Hematopoietic multipotent progenitor cell treated with erythropoietin and hydrocortisone succinate and interleukin-3 and kit ligand, for 6 days (in vitro differentiated cells): ENCODE measurements at regions not wholly inside any gene's neighbourhood (a gene's known extent, or its start where the extent isn't known, plus 50 kb on each side); places are given as distances from the start of the nearest gene placed in this dataset.
"Not testable (repeated sequence)": the region's sequence is repeated elsewhere in the genome, so short reads cannot be mapped to it uniquely, and the experiment has no call there.

Experiments used
- DNase-seq: peaks from one replicate; pipeline ENCODE4 v3.0.0-alpha.2; 2015

DNA sequence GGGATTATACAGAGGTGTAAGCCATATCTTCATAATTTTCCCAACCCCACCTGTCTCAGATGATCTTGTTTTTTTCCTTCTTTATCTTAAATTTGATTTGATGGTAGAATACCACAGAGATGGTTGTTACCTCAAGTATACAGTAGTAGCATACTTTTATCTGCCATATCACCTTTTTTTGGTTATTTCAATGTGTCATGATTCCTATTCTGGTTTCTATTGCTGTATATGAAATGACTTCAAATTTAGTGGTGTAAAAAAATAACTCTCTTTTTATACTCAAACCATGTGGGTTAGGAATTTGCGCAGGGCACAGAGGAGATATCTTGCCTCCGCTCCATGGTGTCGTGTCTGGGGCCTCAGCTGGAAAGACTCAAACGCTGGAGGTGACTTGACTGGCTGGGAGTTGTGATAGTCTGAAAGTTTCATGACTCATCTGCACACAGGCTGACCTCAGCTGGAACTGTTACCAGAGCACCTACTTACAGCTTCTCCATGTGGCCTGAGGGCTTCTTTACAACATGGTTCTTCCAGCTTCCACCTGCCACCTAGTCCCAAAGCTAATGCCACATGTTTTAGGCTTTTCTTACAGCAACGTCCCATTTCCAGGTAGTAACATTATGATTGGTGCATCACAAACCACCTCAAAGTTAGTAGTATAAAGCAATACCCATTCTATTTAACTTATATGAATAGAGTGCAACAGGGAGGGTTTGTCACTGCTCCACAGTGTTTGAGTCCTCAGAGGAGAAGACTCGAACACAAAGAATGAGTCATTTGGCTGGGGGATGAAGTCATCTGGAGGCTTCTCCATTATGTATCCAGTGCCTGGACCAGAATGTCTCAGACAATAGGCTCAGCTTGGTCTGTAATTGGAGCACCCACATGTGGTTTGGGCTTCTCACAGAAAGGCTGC is 82.3 kb upstream of the XPO1 start:
- peak; percentile 10 for DNase-seq

DNA sequence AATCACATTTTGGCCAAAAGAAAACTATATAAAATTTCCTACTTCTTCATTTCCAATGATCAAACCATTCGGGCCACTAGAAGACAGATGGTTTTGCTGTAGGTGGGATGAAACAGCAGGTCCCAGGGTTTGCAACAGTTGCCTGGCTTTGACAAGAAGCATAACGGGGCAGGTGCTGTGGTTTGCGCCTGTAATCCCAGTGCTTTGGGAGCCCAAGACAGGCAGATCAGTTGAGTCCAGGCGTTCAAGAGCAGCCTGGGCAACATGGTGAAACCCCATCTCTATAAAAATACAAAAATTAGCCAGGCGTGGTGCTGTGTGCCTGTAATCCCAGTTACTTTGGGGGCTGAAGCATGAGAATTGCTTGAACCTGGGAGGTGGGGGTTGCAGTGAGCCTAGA is 81.4 kb upstream of the XPO1 start:
- no peak for DNase-seq

DNA sequence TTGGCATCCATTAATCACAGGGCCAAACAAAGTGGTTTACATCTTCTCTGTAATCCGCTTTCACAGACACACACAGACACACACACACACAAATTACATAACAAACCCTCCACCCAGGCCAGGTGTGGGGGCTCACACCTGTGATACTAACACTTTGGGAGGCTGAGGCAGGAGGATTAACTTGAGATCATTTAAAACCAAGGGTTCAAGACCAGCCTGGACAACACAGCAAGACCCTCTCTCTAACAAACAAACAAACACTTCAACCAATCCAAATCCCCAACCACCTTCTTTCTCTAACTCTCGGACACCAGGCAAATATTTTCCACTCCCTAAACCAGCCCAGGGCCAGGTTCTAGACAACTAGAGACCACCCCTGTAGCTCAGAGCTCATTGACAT is 79.5 kb upstream of the XPO1 start:
- no peak for DNase-seq

DNA sequence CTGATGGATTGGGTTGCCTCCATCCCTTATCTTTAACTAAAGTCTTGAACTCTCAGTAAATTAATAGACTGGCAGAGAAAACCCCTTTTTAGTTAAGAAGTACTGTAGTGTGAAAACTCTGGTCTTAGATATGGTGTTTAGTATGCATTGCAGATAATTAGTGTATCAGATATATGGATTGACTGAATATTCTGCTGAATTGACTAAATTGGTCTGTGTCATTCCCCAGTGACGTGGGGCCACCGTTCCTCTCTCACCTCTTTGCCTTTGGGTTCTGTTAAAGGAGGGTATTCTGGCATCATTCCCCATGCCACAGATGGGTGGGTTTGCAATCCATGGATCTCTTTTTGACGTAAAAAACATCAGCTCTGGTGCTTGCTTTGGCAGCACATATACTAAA is 67.1 kb upstream of the XPO1 start:
- DNase-seq, result no peak

DNA sequence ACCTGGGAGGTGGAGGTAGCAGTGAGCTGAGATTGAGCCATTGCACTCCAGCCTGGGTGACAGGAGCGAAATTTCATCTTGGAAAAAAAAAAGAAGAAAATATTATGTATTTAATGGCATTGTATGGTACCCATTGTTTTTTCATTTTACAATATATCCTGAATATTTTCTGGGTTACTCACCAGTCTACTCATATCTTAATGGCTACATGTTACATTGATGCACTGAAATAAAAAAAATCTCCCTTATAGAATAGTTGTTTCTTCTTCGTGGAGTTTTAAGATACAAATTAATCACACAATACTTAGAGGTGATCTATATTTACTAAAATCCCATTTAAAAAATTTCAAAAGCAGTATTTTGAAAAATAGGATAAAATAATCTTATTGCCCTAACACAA is 66.3 kb upstream of the XPO1 start:
- DNase-seq, result no peak

DNA sequence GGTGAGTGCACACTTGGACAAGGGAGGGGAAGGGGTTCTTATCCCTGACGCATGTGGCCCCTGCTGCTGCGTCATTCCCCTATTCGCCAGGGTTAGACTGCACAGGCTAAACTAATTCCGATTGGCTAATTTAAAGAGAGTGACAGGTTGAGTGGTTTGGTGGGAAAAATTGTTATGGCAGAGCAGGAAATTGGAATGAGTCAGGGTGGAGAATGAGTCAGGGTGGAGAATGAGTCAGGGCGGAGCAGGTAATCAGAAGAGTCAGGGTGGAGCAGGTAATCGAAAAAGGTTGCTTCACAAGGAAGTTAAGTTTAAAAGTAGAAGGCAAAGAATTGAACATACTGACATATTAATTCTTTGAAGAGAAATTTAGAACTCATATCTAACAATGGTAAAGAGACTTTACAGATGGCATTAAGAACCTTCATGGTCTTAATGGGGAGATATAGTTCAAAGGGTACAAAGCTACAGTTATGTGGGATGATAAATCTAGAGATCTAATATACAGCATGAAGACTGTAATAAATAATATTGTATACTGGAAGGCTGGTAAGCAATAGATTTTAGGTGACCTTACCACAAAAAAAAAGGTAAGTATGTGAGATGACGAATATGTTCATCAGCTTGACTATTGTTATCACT is 60.5 kb upstream of the XPO1 start:
- not testable (repeated sequence) for DNase-seq

DNA sequence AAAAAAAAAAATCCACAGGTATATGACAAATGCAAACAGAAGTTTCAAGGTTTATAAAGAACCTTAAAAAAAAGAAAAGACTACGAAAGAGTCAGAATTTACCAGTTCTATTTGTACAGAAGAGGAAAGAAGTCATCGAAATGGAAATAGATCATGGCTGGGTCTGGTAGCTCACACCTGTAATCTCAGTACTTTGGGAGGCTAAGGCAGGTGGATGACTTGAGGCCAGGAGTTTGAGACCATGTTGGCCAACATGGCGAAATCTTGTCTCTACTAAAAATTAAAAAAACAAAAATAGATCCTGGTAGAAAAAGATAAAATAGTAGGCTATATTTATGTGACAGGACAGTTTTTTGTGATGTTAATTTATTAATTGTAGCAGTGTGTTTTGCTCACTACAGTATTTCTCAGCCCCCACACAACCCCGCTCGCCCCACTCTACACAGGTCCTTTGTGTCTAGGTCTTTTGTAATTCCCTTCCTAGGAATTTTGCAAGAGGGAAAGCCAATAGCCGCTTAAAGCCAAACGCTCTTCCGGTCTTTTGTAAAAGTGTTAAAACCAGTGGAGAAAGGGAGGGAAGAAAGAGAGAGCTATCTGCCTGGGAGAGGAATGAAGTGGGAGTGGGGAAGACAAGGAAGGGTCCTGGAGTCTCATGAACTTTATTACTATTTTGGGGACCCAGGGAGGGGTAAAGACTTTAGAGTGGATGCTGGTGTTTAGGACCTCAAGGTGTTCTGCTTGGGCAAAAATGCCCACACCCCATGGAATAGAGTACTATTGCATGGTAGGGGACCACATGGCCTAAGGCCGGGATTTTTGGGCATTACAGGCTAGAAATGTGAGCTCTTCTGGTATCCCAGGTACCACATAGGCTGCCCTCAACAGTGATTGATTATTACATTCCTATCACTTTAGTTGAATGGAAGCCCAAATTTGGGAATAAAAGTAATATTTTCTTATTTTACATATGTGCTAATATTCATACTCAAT is 59.4 kb upstream of the XPO1 start:
- no peak for DNase-seq

DNA sequence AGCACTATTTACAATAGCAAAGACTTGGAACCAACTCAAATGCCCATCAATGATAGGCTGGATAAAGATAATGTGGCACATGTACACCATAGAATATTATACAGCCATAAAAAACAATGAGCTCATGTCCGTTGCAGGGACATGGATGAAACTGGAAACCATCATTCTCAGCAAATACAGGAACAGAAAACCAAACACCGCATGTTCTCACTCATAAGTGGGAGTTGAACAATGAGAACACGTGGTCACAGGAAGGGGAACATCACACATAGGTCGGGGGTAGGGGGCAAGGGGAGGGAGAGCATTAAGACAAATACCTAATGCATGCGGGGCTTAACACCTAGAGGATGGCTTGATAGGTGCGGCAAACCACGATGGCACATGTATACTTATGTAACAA is 56.0 kb upstream of the XPO1 start:
- DNase-seq, result not testable (repeated sequence)

DNA sequence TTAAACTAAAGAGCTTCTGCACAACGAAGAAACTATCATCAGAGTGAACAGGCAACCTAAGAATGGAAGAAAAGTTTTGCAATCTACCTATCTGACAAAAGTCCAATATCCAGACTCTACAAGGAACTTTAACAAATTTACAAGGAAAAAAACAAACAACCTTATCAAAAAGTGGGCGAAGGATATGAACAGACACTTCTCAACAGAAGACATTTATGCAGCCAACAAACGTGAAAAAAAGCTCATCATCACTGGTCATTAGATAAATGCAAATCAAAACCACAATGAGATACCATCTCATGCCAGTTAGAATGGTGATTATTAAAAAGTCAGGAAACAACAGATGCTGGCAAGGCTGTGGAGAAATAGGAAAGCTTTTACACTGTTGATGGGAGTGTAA is 55.5 kb upstream of the XPO1 start:
- DNase-seq, result not testable (repeated sequence)

DNA sequence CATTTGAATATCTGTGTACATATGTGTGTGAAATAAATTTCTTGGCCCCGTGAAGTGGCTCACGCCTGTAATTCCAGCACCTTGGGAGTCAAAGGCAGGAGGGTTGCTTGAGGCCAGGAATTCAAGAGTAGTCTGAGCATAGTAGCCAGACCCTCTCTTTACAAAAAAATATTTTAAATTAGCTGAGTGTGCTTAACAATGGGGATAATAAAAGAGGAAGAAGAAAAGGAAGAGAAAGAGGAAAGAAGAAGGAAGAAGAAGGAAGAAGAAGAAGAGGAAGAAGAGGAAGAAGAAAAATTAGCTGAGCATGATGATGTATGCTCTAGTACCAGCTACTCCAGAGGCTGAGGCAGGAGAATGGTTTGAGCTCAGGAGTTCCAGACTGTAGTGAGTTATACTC is 52.1 kb upstream of the XPO1 start:
- no peak for DNase-seq

DNA sequence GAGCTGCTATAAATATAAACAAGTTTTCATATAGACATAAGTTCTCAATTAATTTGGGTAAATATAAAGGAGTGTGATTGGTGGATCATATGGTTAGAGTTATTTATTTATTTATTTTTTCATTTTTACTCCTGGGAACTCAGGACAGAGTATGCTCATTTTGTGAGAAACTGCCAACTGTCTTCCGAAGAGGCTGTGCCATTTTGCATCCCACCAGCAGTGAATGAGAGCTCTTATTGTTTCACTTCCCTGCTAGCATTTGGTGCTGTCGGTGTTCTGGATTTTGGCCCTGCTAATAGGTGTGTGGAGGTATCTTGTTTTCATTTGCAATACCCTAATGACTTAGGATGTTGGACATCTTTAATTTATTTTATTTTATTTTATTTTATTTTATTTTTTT is 50.4 kb upstream of the XPO1 start:
- DNase-seq, result no peak
